ENCODE measurements at regions not wholly inside any gene's neighbourhood (a gene's known extent, or its start where the extent isn't known, plus 50 kb on each side); places are given as distances from the start of the nearest gene placed in this dataset.

DNA sequence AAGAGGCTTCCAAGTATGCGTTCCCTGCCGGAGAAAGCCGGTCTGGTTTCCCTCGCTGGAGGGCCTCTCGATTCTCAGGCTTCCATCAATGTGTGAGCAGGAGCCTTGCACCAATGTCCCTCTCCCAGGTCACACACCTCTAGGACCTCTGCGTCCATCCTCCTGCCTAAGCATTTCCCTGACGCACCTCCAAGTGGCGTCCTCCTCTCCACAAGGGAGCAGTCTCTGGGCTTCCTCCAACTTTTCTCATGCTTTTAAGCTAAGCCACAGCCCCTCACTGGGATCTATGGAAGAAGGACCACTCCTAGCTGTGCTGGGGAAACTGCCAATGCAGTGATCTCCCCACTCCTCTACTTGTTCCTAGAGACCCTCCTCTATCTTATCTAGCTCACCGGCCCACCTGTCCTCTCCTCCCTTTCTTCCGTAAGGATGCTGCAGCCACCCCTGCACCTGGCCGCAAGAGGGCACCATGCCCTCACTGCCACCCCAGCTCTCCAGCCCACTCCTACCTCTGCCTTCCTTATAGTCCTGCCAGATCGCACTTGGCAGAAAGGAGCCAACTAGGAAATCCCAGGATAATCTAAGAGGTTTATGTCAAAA, 258.7 kb downstream of the LRFN2 start:
- TF ChIP-seq CTCF (conservative IDR thresholded peaks at IDR 0.05; ENCODE audit: low read depth, low read length): peak; percentile 71
- no peak for TF ChIP-seq EZH2 (IDR thresholded peaks at IDR 0.05; ENCODE audit: borderline replicate concordance, low read depth, low read length, poor library complexity, severe bottlenecking)

Measured in A673 (cell line).